HG02840 (cell line): ENCODE measurements at regions not wholly inside any gene's neighbourhood (a gene's known extent, or its start where the extent isn't known, plus 50 kb on each side); places are given as distances from the start of the nearest gene placed in this dataset.

Source experiments
- ATAC-seq: cut with Tn5 transposase; IDR thresholded peaks from one replicate; pipeline ENCODE4 v1.9.1; 2021; ENCODE audit warnings: mild to moderate bottlenecking, moderate library complexity, moderate number of reproducible peaks; ENCODE audit not compliant: unreplicated experiment, low FRiP score

DNA sequence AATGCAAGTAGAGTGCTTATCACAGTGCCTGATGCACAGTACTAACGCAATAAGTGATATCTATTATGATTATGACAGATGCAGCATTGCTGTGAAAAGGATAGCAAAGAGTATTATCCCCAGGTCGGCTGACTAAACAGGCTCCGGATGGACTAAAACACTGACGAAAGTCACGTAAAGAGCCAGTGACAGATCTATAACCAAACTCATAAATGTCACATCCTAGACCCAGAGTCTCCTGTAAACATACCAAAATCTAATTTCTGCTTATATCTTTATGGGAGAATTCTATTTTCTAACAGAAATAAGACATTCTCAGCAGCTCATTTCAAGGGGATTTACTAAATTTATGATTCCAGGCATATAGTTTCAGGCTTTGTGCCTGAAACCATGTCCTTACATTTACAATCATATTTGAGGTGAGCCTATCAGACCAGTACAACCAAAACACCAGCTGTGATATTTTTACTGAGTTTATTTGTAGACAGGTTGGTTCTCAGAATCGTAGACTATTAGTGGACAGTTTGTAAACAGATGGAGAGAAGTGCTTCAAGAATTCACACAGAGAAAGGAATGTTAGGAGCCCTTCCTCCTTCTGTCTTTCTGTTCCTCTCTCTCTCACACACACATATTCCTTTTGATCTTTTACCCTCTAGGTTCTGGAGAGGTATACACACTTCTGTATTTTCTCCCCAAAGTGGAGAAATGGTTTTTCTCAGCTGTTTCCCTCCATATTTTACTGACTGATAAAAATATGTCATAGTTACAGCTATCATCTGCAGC lies 52.4 kb upstream of the WDR26 start:
- no peak for ATAC-seq

DNA sequence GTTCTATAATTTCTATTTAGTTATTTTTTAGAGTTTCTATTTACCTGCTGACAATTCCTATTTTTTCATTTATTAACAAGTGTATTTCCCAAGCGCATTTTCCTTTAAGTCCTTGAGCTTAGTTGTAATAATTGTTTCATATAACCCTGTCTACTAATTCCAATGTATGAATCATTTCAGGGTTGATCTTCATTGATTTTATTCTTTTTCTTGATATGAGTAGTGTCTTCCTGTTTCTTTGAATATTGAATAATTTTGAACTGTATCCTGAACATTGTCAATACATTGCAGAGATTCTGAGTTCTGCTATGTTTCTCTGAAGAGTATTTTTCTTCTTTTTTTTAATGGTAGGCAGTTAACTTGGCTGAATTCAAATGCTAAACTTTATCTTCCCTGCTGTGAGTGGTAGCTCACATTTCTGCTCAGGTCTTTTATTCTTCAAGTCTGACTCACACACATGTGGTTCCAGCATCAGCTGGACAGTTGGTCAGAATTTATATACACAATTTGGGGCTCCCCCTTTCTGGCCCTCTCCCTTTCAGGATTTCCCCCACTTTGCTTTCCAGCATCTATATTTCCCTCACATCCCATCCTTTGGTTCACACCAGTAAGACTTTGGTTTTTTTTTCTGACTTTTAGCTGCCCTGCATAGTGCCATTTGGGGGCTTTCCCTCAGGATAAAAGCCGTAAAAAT lies 54.4 kb upstream of the WDR26 start:
- ATAC-seq = no peak

DNA sequence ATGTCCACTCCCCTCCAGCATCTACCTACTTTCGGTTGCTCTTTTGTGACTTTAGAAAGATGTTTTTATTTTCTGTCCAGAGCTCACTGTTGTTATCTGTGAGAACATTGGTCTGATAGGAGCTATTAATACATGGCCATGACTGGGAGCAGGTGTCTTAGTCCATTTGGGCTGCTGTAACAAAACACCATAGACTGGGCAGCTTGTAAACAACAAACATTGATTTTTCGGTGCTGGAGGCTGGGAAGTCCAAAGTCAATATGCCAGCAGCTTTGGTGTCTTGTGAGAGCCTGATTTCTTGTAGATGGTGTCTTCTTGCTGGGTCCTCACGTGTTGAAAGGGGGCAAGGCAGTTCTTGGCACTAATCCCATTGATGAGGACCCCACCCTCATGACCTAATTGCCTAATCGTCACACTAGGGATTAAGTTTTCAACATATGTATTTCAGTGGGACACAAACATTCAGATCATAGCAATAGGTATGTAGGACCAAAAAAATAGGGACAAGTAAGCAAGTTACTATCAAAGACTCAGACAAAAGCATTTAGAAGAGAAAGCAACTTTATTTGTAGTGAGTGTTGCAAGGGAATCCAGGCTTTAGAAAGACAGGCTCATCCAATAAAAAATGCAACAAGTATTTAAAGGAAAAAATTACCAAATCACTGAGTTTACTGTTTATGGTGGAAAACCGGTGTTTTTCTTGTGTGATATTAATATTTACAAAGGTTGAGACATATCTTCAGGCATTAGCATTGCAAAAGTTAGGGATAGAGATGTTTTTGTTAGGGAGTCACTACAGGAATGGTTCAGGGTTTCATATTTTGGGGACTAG lies 55.2 kb upstream of the WDR26 start:
- ATAC-seq = no peak

DNA sequence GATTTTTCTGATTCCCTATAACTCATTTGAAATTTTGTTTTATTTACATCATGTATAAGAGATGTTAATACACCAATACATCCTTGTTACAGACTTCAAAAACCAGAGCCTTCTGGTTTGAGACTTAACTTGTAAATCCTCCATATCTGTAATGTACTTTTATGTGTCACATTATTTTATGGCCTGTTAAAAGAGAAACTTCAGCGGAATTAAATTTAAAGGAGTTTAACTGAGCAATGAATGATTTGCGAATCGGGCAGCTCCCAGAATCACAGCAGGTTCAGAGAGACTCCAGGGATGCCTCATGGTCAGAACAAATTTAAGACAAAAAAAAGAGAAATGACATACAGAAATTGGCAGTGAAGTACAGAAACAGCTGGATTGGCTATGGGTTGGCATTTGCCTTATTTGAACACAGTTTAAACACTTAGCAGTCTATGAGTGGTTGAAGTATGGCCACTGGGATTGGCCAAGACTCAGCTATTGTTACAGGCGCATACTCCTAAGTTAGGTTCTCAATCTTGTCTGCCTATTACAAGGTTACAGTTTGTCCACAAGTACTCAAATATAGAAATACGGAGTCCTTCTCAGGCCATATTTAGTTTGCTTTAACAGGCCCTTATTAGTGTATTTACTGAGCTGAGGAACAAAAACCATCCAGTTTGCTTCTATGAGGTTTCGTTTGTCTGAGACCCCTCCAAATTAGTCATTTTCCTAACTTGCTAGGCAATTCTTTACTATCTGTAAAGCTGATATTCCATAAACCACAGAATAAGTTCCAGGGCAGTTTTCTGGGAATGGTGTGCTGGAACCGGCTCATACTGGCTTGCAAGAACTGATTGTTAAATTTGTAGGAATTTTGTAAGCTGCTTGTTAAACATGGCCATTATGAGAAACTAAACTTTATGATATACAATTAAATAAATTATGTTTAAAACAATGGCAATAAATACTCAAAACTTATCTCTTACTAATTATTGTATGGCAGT lies 56.2 kb upstream of the WDR26 start:
- ATAC-seq = no peak

DNA sequence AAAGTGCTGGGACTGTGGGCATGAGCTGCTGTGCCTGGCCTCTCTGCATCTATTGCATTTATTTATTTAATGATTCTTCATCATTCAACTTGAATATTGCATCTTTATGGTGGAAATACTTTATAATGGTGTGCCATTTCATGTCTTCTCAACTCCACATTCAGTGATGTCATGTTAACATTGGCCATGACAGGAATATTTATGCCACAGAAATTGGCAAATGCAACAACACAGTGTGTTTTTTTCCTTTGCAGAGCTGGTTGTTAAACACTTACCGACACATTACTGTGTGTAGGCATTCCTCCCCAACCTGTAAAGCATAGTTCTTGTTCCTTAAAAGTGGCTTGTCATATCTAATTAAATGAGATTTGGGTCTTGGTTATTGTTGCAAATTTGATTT lies 57.4 kb upstream of the WDR26 start:
- no peak for ATAC-seq

DNA sequence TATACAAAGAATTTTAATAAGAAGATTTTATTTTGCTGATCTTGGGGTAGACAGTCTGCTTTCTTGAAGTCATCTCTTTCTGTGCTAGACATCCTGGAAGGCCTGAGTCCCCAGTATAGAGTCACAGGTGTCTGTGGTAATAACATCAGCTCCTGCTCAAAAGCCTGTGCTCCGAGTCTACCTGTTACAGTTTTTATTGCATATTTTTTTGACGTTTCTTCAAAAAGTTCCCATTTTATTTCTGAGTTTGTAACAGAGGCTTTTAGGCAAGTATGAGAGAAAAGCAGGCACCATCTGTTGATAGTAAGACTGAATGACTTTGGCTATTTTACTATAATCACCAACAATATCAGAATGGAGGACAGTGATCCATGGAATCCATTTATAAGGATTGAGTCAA lies 58.0 kb upstream of the WDR26 start:
- ATAC-seq = no peak

DNA sequence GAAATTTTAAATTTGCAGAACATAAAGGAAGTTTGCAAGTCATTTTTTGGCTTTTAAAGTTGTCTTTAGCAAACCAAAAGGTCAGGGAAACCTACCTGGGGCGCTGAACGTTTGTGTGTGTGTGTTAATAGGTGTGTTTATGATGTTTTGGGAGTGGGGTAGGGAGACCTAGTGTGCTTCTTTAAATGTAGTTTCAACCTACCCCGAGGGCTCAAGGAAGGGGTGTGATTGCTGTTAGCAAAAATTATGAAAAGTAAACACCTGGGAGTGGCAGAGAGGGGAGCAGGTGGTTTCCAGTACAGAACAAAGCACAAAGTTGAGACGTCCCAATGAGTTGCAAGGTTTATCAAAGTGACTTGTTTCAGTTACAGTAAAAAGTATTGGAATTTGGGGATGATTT lies 58.7 kb upstream of the WDR26 start:
- no peak for ATAC-seq

DNA sequence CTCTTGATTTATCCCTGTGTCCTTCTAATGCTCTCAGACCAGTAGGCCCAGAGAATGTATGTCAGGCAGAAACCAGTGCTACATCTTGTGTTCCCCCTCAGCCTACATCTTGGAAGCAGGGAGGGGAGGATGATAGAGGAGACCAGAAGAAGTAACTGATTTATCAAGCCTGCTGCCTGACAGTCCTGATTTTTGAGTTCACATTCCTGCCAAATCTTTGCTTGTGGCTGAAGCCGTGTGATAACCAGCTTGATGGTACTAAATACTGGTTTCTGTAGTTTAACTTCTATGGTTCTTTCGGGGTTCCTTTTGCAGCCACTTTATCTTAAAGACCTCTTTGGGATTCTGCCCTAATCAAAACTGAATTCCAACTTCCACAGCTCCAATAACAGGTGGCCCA lies 59.7 kb upstream of the WDR26 start:
- no peak for ATAC-seq

DNA sequence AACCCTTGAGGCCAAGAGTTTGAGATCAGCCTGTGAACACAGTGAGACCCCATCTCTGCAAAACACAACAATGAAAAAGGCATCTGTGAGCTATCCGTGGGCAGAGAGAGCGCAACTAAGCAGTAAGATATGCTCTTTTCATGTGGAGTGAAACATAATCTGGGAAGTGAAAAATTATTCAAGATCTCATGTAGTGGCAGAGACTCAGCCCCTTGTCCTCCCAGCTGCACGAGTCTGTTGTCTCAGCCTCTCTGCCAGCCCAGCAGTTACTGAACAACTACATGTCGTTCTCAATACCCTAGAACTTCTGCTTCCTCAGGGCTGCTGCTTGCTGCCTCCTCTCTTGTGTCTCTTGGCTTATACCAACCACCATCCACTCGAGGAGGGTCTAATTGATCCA lies 61.3 kb upstream of the WDR26 start:
- no peak for ATAC-seq

DNA sequence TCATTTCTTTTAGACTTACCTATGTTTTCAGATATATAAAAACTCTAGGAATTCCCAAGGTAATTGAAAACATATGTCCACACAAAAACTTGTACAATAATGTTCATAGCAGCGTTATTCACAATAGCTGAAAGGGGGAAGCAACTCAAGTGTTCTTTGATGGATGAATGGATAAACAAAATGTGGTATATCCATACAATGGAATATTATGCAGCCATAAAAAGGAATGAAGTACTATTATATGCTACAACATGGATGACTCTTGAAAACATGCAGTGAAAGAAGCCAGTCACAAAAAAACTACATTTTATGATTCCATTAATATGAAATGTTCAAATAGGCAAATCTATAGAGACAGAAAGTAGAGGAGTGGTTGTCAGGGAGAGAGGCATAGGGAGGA lies 62.2 kb upstream of the WDR26 start:
- no peak for ATAC-seq

DNA sequence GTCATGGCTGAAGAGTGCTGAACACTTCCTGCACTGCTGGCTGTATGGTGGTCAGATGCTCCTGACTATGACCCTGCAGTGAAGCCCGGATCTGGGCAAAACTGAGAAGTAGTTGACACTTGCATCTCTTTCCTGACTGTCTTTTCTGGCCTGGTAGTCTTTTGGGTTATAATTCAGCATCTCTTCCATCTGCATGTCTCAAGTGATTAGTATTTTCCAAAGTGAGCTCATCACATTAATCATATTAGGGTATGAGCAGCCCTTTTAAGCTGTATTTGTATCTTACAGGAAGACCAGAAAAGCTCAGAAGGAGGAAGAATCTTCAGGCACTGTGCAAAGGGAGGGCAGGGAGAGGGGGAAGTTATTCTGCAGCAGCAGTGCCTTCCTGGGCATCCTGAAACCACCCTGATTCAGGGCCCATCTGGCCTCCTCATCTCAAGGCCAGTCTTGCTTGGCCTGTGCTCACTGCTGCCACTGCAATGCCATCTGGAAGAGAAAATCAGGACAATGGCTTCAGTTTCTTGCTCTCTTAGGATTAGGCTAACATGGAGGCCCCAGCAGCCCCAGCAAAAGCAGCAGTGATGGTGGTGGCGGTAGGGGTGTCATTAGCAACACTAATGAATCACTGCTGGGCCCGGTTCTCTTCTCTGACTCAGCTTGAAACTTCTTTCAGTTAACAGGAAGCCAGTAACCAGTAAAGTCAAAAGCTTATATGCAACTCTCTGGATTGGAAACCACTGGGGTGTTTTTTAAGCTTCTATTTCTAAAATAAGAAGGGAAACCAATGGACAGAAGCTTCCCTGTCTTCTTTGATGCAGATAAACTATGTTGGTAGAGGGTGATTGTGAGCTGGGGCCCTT lies 63.3 kb upstream of the WDR26 start:
- peak; percentile 97 for ATAC-seq

DNA sequence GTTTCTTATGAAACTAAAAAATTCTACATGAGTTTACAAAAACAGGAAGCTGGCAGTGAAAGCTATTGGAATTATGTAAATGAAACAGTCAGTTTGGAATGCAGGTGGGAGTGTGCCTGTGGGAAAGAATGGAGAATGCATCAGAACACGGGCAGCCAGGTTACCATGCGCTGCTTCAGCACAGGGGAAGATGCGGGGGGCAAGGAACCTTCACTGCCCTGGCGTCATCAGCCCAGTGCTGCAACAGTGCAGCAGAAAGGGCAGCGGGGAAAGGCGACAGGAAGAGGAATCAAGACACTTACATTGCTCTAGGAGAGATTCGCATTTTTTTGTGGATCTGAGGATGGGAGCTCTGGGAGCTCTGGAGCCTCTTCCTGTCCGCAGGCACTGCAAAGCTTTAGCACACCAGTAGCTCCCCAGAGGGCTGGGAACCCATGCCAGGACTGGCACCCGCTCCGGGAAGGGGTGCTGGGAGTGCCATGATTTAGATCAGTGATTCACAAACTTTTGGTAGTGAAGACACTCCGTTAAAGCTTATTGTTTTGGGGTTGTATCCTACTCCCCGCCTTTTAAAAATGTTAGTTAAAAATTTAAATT lies 64.1 kb upstream of the WDR26 start:
- no peak for ATAC-seq

DNA sequence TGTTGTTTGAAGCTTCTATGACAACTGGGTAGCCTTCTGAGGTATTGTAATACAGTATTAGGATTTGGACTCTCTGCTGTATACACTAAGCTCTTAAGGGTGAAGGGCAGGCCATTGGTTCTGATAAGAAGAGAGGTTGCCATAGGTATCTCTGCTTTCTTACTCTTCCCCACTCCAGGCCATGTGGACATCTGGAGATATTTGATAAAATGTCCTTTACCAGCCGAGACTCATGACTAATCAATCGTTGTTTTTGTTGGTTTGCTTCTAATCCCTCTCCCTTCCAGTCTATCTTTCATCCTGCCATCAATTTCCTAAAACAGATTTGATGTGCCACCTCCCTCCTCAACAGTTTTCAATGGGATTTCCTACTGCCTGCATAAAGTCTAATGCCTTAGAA lies 64.6 kb upstream of the WDR26 start:
- ATAC-seq = no peak

DNA sequence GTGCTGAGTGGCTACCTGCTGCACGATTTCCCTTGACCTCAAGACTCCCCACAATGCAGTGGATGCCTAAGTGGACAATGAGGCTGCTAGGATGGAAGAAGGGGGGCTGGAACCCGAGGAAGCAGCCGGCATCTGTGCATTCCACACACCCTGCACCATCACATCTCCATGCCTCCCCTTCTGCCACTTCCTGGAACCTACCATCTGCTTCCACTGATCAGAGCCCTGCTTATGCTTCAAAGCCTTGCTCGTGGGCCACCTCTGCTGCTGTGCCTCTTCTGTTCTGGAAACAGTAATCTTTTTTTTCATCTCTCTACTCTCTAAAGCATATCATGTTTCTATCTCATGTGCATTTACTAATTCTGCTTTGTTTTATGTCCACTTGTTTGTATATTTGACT lies 66.2 kb upstream of the WDR26 start:
- no peak for ATAC-seq

DNA sequence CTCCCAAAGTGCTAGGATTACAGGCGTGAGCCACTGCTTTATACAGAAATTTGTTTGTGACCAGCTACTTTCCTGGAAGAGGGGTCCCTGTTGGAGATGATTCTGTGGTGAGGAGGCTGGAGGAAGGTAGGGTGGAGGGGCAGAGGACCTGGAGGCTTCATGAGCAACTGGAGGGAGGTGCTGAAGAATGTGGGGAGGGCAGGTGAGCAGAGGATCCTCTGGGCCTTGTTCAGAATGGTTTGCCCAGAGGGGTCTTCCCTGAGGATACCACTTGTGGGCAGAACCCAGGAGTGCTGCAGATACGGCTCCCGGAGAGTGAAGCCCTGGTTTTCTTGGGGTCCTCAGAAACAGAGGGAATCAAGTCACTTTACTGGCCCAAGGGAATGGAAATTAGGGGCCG lies 67.2 kb upstream of the WDR26 start:
- no peak for ATAC-seq

DNA sequence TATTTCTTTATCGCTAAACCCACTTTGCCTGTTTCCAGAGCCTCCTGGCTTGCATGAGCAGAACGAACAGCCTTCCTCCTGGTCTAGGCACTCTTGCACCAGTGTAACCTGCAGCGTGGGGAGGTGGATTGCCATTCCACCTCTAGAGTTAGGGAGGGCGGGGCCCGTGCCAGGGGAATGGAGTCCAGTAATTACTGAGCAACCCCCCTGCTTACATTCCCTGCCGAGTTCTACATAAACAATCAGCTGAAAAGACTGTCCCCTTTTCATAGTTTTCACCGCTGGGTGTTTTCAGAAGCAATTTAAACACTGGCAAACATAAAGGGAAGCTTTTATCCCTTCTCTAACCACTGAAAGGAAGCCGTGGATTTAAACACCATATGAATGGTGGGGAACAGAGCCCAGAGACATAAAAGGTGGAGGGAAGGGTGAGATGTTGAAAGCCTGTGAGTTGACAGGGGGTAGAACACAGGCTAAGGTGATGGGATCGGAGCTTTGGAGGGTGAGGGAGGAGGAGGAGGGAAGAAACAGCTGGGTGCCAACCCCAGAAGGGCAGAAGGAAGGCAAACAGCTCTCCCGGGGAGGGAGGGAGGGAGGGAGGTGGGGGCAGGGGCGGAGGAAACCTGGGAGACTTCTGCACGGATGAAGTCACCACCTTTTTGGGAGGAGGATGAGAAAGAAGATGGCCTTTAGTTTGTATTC lies 68.0 kb upstream of the WDR26 start:
- ATAC-seq = no peak

DNA sequence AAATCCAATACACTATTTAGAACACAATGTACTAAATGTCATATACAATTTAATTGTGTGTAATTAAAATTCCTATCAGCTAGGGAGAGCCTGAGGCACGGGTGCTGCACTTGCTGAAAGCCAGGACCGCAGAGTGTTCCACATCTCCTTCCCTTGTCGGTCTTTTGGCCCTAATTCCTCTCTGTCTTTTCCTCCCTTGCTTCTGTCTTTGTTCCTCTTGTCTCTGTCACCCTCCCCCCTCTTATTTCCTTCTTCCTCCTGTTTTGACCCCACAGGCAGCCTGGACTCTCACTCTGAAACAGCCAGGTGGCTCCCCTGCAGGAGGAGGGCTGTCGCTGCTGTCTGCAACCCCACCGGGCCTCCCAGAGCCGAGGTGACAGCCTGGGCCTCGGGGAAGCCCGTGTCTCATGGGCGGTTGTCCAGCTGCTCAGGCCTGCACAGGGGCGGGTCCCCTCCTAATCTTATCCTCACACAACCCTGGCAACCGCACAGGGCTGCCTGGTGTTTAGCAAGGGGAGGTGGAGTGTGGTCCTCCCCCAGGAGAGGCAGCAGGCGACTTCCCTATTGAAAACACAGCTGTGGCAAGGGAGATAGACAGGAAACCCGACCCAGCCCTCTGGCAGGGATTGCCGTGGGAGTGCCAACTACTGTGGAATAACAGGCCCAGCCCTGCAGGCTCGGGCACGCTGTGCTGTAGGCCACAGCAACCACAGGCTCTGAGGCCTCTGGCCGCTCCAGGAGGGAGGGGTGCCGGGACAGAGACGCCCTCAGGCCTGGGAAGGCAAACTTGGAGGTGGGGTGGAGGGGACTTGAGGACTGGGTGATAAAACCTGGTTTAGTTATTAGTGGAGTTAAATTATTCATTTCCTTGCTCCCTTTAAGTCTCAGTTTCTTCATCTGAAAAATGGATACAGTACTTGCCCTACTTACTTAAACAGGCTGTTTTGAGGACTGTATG lies 68.8 kb upstream of the WDR26 start:
- ATAC-seq = peak; percentile 91
